ENCODE measurements at regions not wholly inside any gene's neighbourhood (a gene's known extent, or its start where the extent isn't known, plus 50 kb on each side); places are given as distances from the start of the nearest gene placed in this dataset.
"Not testable (repeated sequence)": the region's sequence is repeated elsewhere in the genome, so short reads cannot be mapped to it uniquely, and the experiment has no call there.

DNA sequence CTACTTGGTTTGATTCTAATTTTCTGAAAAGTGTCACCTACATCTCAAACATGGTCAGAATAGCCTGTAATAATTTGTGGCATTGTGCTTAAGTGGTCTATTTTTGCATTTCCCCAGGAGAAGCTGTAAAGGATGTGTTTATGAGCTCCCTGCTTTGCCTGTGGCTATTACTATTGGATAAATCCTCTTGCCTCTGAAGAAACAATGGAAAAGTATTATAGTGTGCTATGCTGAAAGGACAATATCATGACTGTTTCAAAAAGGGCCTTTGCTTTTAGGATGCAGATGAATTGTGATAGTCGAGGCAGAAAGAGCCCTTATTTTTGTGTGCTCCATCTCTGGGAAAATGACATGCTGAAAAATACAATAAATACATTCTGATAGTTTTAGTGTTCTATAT is 94.1 kb upstream of the ARMC3 start:
- no peak for DNase-seq
- H3K9me3 ChIP-seq: no peaks in the 10 kb centered on the region
- H3K27ac ChIP-seq: no peak overlapping the region
- no peaks in the 10 kb centered on the region for H3K27me3 ChIP-seq
- no peaks in the 10 kb centered on the region for H3K36me3 ChIP-seq
- TF ChIP-seq, protein P1, sequence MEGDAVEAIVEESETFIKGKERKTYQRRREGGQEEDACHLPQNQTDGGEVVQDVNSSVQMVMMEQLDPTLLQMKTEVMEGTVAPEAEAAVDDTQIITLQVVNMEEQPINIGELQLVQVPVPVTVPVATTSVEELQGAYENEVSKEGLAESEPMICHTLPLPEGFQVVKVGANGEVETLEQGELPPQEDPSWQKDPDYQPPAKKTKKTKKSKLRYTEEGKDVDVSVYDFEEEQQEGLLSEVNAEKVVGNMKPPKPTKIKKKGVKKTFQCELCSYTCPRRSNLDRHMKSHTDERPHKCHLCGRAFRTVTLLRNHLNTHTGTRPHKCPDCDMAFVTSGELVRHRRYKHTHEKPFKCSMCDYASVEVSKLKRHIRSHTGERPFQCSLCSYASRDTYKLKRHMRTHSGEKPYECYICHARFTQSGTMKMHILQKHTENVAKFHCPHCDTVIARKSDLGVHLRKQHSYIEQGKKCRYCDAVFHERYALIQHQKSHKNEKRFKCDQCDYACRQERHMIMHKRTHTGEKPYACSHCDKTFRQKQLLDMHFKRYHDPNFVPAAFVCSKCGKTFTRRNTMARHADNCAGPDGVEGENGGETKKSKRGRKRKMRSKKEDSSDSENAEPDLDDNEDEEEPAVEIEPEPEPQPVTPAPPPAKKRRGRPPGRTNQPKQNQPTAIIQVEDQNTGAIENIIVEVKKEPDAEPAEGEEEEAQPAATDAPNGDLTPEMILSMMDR (IDR thresholded peaks at IDR 0.05): no peak
- no peak for TF ChIP-seq POLR2A (IDR thresholded peaks at IDR 0.05)
- peaks cover 0 to 44% (median 8%) of the 10 kb centered on the region in 3 donors for H3K4me1 ChIP-seq
- no peak overlapping the region for H3K4me3 ChIP-seq
- 38 to 57% methylated on average over 1 of the region's 1 CpG for WGBS, 2 donors
- intact Hi-C loops (cut with DNase I): no loop called here

DNA sequence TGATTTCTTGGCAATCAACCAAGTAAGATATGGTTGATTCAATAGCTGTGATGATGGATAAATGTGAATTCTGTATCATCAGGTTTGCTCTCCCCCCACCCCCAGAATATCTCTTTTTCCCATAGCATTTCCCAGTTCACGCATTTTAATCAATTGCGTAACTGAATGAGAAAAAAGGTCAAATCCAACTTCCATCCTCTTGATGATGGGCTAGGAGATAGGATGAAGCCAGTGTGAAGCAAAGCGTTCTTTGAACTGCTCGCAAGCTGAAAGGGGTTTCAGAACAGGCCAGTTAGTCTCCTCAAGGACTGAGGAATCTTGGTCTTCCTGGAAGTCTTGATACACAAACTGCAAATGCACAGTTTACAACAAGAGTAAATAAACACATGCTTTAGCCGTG is 94.5 kb upstream of the ARMC3 start:
- no peaks in the 10 kb centered on the region for H3K27me3 ChIP-seq
- 82 to 95% methylated on average over 5 of the region's 5 CpGs for WGBS, 2 donors
- H3K4me1 ChIP-seq: peaks cover 0 to 48% (median 8%) of the 10 kb centered on the region in 3 donors
- TF ChIP-seq, protein P1 (IDR thresholded peaks at IDR 0.05): no peak
- TF ChIP-seq POLR2A (IDR thresholded peaks at IDR 0.05): no peak
- DNase-seq: no peak
- intact Hi-C loops (cut with DNase I): no loop called here
- H3K9me3 ChIP-seq: no peaks in the 10 kb centered on the region
- H3K4me3 ChIP-seq: no peak overlapping the region
- no peaks in the 10 kb centered on the region for H3K36me3 ChIP-seq
- H3K27ac ChIP-seq: no peak overlapping the region

DNA sequence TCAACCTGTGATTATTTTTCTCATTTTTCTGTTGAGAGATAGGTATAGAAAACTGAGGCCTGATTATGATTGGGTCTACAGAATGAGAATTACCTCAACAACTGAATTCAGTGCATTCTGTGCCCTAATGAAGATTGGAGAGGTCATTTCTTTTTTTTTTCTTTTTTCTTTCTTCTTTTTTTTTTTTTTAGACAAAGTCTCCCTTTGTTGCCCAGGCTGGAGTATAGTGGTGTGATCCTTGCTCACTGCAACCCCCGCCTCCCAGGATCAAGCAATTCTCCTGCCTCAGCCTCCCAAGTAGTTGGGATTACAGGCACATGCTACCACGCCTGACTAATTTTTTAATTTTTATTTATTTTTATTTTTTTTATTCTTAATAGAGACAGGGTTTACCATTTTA is 95.0 kb upstream of the ARMC3 start:
- TF ChIP-seq POLR2A (IDR thresholded peaks at IDR 0.05): no peak
- TF ChIP-seq, protein P1 (IDR thresholded peaks at IDR 0.05): no peak

DNA sequence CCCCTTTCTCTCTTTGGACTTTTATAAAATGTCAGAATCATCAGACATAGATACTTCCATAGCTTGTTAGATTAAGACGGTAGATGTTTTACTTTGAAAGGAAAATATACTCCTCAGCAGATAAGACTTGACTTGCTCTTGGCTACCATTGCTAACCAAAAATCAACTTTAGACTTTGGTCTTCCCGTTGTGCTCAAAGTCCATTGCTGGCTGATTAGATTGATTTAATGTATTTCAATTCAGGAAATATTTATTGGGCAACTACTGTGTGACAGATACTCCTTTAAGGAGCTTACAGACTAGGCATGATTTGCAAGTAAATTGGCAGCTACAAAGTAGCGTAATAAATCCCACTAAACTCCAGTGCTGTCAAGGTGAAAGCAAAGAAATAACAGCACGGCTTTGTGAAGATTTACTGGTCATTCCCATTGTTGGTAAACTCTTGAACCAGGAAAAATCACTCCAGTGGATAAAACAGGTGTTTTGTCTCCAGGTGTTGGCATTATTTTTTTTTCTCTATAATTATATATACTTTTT is 95.7 kb upstream of the ARMC3 start:
- DNase-seq: no peak
- H3K36me3 ChIP-seq: no peaks in the 10 kb centered on the region
- no peaks in the 10 kb centered on the region for H3K27me3 ChIP-seq
- no peaks in the 10 kb centered on the region for H3K9me3 ChIP-seq
- no peak for TF ChIP-seq POLR2A (IDR thresholded peaks at IDR 0.05)
- TF ChIP-seq, protein P1 (IDR thresholded peaks at IDR 0.05): no peak
- H3K27ac ChIP-seq: peak overlapping the region in 2 of 4 donors; percentile 12 to 47
- H3K4me3 ChIP-seq: no peak overlapping the region
- H3K4me1 ChIP-seq: peaks cover 0 to 45% (median 8%) of the 10 kb centered on the region in 3 donors
- intact Hi-C loops (cut with DNase I): no loop called here
- WGBS, 2 donors: 50 to 53% methylated on average over 4 of the region's 4 CpGs

More for the DNA sequence above, 95.0 kb upstream of the ARMC3 start:
- WGBS, 2 donors: 94 to 95% methylated on average over 2 of the region's 2 CpGs
- DNase-seq: no peak
- intact Hi-C loops (cut with DNase I): no loop called here
- no peaks in the 10 kb centered on the region for H3K27me3 ChIP-seq
- peaks cover 0 to 48% (median 8%) of the 10 kb centered on the region in 3 donors for H3K4me1 ChIP-seq
- no peaks in the 10 kb centered on the region for H3K9me3 ChIP-seq
- no peak overlapping the region for H3K4me3 ChIP-seq
- peak overlapping the region in 2 of 4 donors; percentile 7 to 12 for H3K27ac ChIP-seq
- H3K36me3 ChIP-seq: no peaks in the 10 kb centered on the region

DNA sequence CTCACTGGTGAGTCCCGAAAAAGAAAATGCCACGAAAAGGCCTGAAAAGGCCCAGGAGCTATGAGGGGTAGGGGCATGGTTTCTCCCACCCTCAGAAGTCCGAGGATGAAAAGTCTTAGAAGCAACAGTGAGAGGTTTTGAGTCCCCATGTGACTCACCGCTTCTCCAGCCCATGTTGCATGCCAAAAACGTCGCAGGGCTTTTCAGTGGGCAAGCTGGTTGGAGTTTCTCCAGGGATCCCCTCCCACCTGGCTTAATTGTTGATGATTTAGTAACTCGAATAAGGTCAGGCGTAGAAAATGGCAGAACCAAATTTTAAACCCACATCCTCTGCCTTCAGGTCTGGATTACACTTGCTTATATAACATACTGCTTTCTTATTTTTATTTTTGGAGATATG is 96.3 kb upstream of the ARMC3 start:
- peaks cover 0 to 44% (median 8%) of the 10 kb centered on the region in 3 donors for H3K4me1 ChIP-seq
- WGBS, 2 donors: 58 to 84% methylated on average over 7 to 8 of the region's 8 CpGs

DNA sequence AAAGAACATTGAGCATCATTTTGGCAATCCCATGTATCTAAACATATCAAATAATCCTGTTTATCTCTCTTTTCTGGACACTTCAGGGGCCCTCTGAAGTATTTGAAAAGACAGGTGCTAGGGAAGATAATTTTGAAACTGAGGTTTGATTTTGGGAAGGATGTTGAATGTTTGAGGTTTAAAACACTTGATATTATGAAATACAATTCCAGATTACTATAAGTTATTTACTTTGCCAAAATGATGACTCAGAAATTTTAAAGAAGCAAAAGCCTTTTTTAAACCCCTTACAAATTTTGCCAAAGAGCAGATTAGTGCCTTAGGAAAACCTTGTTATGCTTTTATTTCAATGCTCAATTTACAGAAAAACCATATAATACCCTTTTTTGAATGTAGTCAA is 99.1 kb upstream of the ARMC3 start:
- intact Hi-C loops (cut with DNase I); DNase-seq; H3K4me3 ChIP-seq; H3K27me3 ChIP-seq; H3K27ac ChIP-seq; H3K9me3 ChIP-seq; H3K36me3 ChIP-seq: not testable (repeated sequence)
- H3K4me1 ChIP-seq: peaks cover 0 to 65% (median 8%) of the 10 kb centered on the region in 3 donors

More for the DNA sequence above, 96.3 kb upstream of the ARMC3 start:
- TF ChIP-seq POLR2A (IDR thresholded peaks at IDR 0.05): no peak
- TF ChIP-seq, protein P1 (IDR thresholded peaks at IDR 0.05): no peak
- no peaks in the 10 kb centered on the region for H3K27me3 ChIP-seq
- no peak for DNase-seq
- intact Hi-C loops (cut with DNase I): no loop called here
- no peak overlapping the region for H3K4me3 ChIP-seq
- H3K27ac ChIP-seq: peak overlapping the region in 1 of 4 donors; percentile 47
- no peaks in the 10 kb centered on the region for H3K9me3 ChIP-seq
- no peaks in the 10 kb centered on the region for H3K36me3 ChIP-seq
